OCI-LY1 (cell line): ENCODE measurements at regions not wholly inside any gene's neighbourhood (a gene's known extent, or its start where the extent isn't known, plus 50 kb on each side); places are given as distances from the start of the nearest gene placed in this dataset.

Source experiments
- H2AFZ ChIP-seq: fragments of 200-600 bp; sonication (generic), shearing (Covaris generic); 2 replicates; pipeline ENCODE4 v1.6.0; 2014; ENCODE audit warnings: antibody characterized with exemption, mild to moderate bottlenecking, low read length
- H3F3A ChIP-seq: fragments of 200-600 bp; sonication (generic), shearing (Covaris generic); 2 replicates; pipeline ENCODE4 v1.6.0; 2014; ENCODE audit warnings: mild to moderate bottlenecking, antibody characterized with exemption, low read length, moderate library complexity; ENCODE audit not compliant: insufficient read depth
- H3K27ac ChIP-seq: fragments of 200-600 bp; sonication (generic); 2 replicates; pipeline ENCODE4 v1.5.1; 2014; ENCODE audit warnings: low read length, mixed run types, mild to moderate bottlenecking, low read depth; ENCODE audit not compliant: poor library complexity, severe bottlenecking
- H3K27me3 ChIP-seq: fragments of 200-600 bp; sonication (generic); 2 replicates; pipeline ENCODE4 v1.6.0; 2014; ENCODE audit warnings: antibody characterized with exemption, mild to moderate bottlenecking, low read length, moderate library complexity; ENCODE audit not compliant: insufficient read depth
- H3K36me3 ChIP-seq: fragments of 200-600 bp; sonication (generic); 2 replicates; pipeline ENCODE4 v1.6.1; 2014; ENCODE audit warnings: mild to moderate bottlenecking, antibody characterized with exemption, low read length, moderate library complexity, mixed read lengths; ENCODE audit not compliant: insufficient read depth
- H3K4me1 ChIP-seq: fragments of 200-600 bp; sonication (generic); 2 replicates; pipeline ENCODE4 v1.5.1; 2014; ENCODE audit warnings: mild to moderate bottlenecking, low read length, moderate library complexity; ENCODE audit not compliant: insufficient read depth, severe bottlenecking
- H3K4me2 ChIP-seq: fragments of 200-600 bp; sonication (generic), shearing (Covaris generic); 2 replicates; pipeline ENCODE4 v1.6.1; 2014; ENCODE audit warnings: low read length
- H3K4me3 ChIP-seq: fragments of 200-600 bp; sonication (generic); 2 replicates; pipeline ENCODE4 v1.5.1; 2014; ENCODE audit warnings: low read length, low read depth, mild to moderate bottlenecking, mixed read lengths; ENCODE audit not compliant: poor library complexity, severe bottlenecking
- H3K79me2 ChIP-seq: fragments of 200-600 bp; shearing (Covaris generic); 2 replicates; pipeline ENCODE4 v1.6.1; 2016; ENCODE audit warnings: mixed run types, low read length, mixed read lengths; ENCODE audit not compliant: insufficient read depth
- H3K9ac ChIP-seq: fragments of 200-600 bp; sonication (generic), shearing (Covaris generic); 2 replicates; pipeline ENCODE4 v1.6.1; 2014; ENCODE audit warnings: mild to moderate bottlenecking, low read length, mixed read lengths
- H3K9me2 ChIP-seq: fragments of 200-600 bp; sonication (generic), shearing (Covaris generic); 2 replicates; pipeline ENCODE4 v1.6.1; 2014; ENCODE audit warnings: low read depth, mild to moderate bottlenecking, low read length, mixed read lengths
- H3K9me3 ChIP-seq: fragments of 200-600 bp; shearing (Covaris generic); 2 replicates; pipeline ENCODE4 v1.6.1; 2014; ENCODE audit warnings: low read length, mixed read lengths
- H4K20me1 ChIP-seq: fragments of 200-600 bp; sonication (generic), shearing (Covaris generic); 2 replicates; pipeline ENCODE4 v1.6.0; 2016; ENCODE audit warnings: mild to moderate bottlenecking, low read length; ENCODE audit not compliant: insufficient read depth
- CTCF ChIP-seq: fragments of 200-600 bp; sonication (generic), shearing (Covaris generic); IDR thresholded peaks from 2 replicates; pipeline ENCODE4 v1.5.1; 2017; ENCODE audit warnings: mild to moderate bottlenecking, antibody characterized with exemption, low read length, moderate library complexity, mixed read lengths
- EZH2 ChIP-seq: fragments of 200-600 bp; sonication (generic), shearing (Covaris generic); IDR thresholded peaks from 2 replicates; pipeline ENCODE4 v1.8.0; 2017; ENCODE audit warnings: borderline replicate concordance, mixed run types, mild to moderate bottlenecking, antibody characterized with exemption, low read length, moderate library complexity, mixed read lengths

GRCh38 chr7:155881471-155882350 is 69.4 kb upstream of the SHH start:
- Histone ChIP-seq H3K9me3 (no peaks in the 10 kb centered on the region), H3K9ac (no peak overlapping the region), H2AFZ (no peak overlapping the region), H3K79me2 (no peaks in the 10 kb centered on the region), H3K4me1 (no peaks in the 10 kb centered on the region), H3K36me3 (no peaks in the 10 kb centered on the region), H3K4me2 (no peak overlapping the region), H3K9me2 (no peaks in the 10 kb centered on the region), H4K20me1 (no peaks in the 10 kb centered on the region), H3K4me3 (no peak overlapping the region), H3F3A (no peaks in the 10 kb centered on the region), H3K27me3 (0 out of 2 replicates have a peak, but pooled peaks cover 8% of the 10 kb centered on the region), H3K27ac (no peak overlapping the region)
- TF ChIP-seq CTCF: no peak
- TF ChIP-seq EZH2: no peak

GRCh38 chr7:155880721-155881120 is 68.5 kb upstream of the SHH start:
- Histone ChIP-seq H2AFZ (no peak overlapping the region), H4K20me1 (no peaks in the 10 kb centered on the region), H3K9ac (no peak overlapping the region), H3K4me1 (no peaks in the 10 kb centered on the region), H3K79me2 (no peaks in the 10 kb centered on the region), H3K4me2 (no peak overlapping the region), H3K9me3 (no peaks in the 10 kb centered on the region), H3K36me3 (no peaks in the 10 kb centered on the region), H3K27ac (no peak overlapping the region), H3K4me3 (no peak overlapping the region), H3K9me2 (no peaks in the 10 kb centered on the region), H3K27me3 (0 out of 2 replicates have a peak, but pooled peaks cover 8% of the 10 kb centered on the region), H3F3A (no peaks in the 10 kb centered on the region)
- TF ChIP-seq CTCF: no peak
- no peak for TF ChIP-seq EZH2

- H3K4me3 ChIP-seq: no peak overlapping the region
- no peak overlapping the region for H3K27ac ChIP-seq
- no peaks in the 10 kb centered on the region for H3K9me3 ChIP-seq
- no peaks in the 10 kb centered on the region for H3K4me1 ChIP-seq
- H3K9me2 ChIP-seq: no peaks in the 10 kb centered on the region
- TF ChIP-seq EZH2 (no peak), CTCF (no peak)
- no peaks in the 10 kb centered on the region for H3F3A ChIP-seq
- no peak overlapping the region for H3K9ac ChIP-seq
- no peaks in the 10 kb centered on the region for H4K20me1 ChIP-seq
- H3K4me2 ChIP-seq: no peak overlapping the region
- H3K27me3 ChIP-seq: 0 out of 2 replicates have a peak, but pooled peaks cover 8% of the 10 kb centered on the region
- H2AFZ ChIP-seq: no peak overlapping the region
- no peaks in the 10 kb centered on the region for H3K36me3 ChIP-seq
- no peaks in the 10 kb centered on the region for H3K79me2 ChIP-seq
Observed at GRCh38 chr7:155879592-155879991, 67.3 kb upstream of the SHH start.
